Fibroblast of lung (primary cell): ENCODE measurements at regions not wholly inside any gene's neighbourhood (a gene's known extent, or its start where the extent isn't known, plus 50 kb on each side); places are given as distances from the start of the nearest gene placed in this dataset.

Experiments used
- DNase-seq, 2 donors: peaks; one replicate each; pipeline versions ENCODE4 v3.0.0 to v3.0.0-alpha.2; 2010; ENCODE audit warnings: low read depth in 2 of 2
- H2AFZ ChIP-seq: 2 replicates; pipeline ENCODE4 v1.5.1; 2012; ENCODE audit warnings: low read length, control low read depth, inconsistent platforms
- H3K27ac ChIP-seq: 2 replicates; pipeline ENCODE4 v1.5.1; 2011; ENCODE audit warnings: low read length, control low read depth; ENCODE audit not compliant: insufficient read depth
- H3K27me3 ChIP-seq: 2 replicates; pipeline ENCODE4 v1.5.1; 2011; ENCODE audit warnings: mild to moderate bottlenecking, low read length; ENCODE audit not compliant: control insufficient read depth, insufficient read depth
- H3K36me3 ChIP-seq: 2 replicates; pipeline ENCODE4 v1.5.1; 2011; ENCODE audit warnings: low read length; ENCODE audit not compliant: control insufficient read depth, insufficient read depth
- H3K4me1 ChIP-seq: 2 replicates; pipeline ENCODE4 v1.5.1; 2011; ENCODE audit warnings: low read length; ENCODE audit not compliant: control insufficient read depth, insufficient read depth; ENCODE audit errors: extremely low read depth
- H3K4me2 ChIP-seq: 2 replicates; pipeline ENCODE4 v1.5.1; 2011; ENCODE audit warnings: low read length, control low read depth; ENCODE audit not compliant: insufficient read depth; ENCODE audit errors: extremely low read depth
- H3K4me3 ChIP-seq, 4 experiments: fragments of 200-600 bp in 1 of 4; sonication (generic) in 1 of 4; replicated peaks in 1 of 4; 2 replicates each; pipeline ENCODE4 v1.5.1; 2011 to 2016; ENCODE audit warnings: low read length in 4 of 4, low read depth in 3 of 4, mild to moderate bottlenecking in 3 of 4, control low read depth in 2 of 4, inconsistent platforms in 1 of 4, mixed read lengths in 1 of 4; ENCODE audit not compliant: insufficient read depth in 1 of 4; ENCODE audit errors: control extremely low read depth in 1 of 4
- H3K79me2 ChIP-seq: 2 replicates; pipeline ENCODE4 v1.5.1; 2012; ENCODE audit warnings: mild to moderate bottlenecking, low read length, inconsistent platforms; ENCODE audit not compliant: control insufficient read depth, insufficient read depth
- H3K9ac ChIP-seq: 2 replicates; pipeline ENCODE4 v1.5.1; 2011; ENCODE audit warnings: mild to moderate bottlenecking, low read length, control low read depth; ENCODE audit not compliant: insufficient read depth
- H3K9me3 ChIP-seq: 2 replicates; pipeline ENCODE4 v1.5.1; 2012; ENCODE audit warnings: low read depth, low read length; ENCODE audit not compliant: control insufficient read depth, insufficient read depth
- H4K20me1 ChIP-seq: 2 replicates; pipeline ENCODE4 v1.5.1; 2011; ENCODE audit warnings: low read length; ENCODE audit not compliant: control insufficient read depth, insufficient read depth; ENCODE audit errors: extremely low read depth
- CTCF ChIP-seq, 2 donors: IDR thresholded peaks in 1 of 2; conservative IDR thresholded peaks in 1 of 2; 1 replicate in 1 of 2; 2 replicates in 1 of 2; pipeline ENCODE4 v1.5.1; 2011 to 2012; ENCODE audit warnings: low read length in 2 of 2, control low read depth in 1 of 2, inconsistent platforms in 1 of 2, low read depth in 1 of 2, mild to moderate bottlenecking in 1 of 2
- EZH2 ChIP-seq: IDR thresholded peaks from 2 replicates; pipeline ENCODE4 v1.5.1; 2012; ENCODE audit warnings: low read length, control low read depth, mild to moderate bottlenecking; ENCODE audit errors: missing control alignments

GRCh38 chr3:110650741-110651140 lies 420.9 kb upstream of the NECTIN3 start:
- H3K9me3 ChIP-seq, result no peaks in the 10 kb centered on the region
- DNase-seq, result peak; percentile 46 to 55
- H3K4me1 ChIP-seq, result no peaks in the 10 kb centered on the region
- H3K4me2 ChIP-seq, result no peak overlapping the region
- no peaks in the 10 kb centered on the region for H3K79me2 ChIP-seq
- TF ChIP-seq CTCF (conservative IDR thresholded peaks at IDR 0.05 in 1 of 2, IDR thresholded peaks at IDR 0.05 in 1 of 2; ENCODE audit: low read depth in 1 of 2, low read length in 2 of 2) (no peak), EZH2 (no peak)
- H3K36me3 ChIP-seq, result no peaks in the 10 kb centered on the region
- no peak overlapping the region for H2AFZ ChIP-seq
- H3K9ac ChIP-seq, result no peak overlapping the region
- no peaks in the 10 kb centered on the region for H4K20me1 ChIP-seq
- no peak overlapping the region for H3K4me3 ChIP-seq
- H3K27ac ChIP-seq, result no peak overlapping the region
- no peaks in the 10 kb centered on the region for H3K27me3 ChIP-seq

DNA sequence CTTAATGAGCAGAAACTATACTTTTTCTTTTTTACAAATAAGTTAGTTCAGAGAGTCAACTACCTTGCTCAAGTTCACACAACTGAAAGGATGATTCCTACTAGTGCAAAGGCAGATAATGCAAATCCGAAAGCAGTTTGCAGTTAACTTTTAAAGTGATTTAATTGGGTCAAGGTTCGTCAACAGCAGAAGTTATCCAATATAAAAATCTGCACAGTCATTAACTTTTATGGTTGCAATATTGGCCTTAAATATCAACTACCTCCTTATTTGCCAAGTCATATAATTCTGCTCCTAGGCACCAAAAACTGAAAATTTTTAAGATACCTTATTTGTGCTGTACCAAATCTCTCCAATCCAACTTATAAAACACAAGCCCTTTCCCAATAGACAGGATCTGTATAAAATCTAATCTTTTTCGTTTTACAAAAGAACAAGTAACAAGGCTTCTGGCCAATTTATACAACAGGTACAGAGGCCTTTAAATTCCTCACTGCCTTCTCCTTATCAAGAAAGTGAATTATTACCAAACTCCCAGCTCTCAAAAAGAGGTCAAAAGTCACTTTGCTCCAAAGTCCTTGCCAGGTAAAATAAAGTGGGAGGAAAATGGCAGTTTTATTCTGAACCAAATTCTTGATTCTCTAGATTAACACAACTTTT lies 416.6 kb upstream of the NECTIN3 start:
- H3K36me3 ChIP-seq, result no peaks in the 10 kb centered on the region
- no peaks in the 10 kb centered on the region for H4K20me1 ChIP-seq
- TF ChIP-seq EZH2 (no peak), CTCF (conservative IDR thresholded peaks at IDR 0.05 in 1 of 2, IDR thresholded peaks at IDR 0.05 in 1 of 2; ENCODE audit: low read depth in 1 of 2, low read length in 2 of 2) (no peak)
- no peaks in the 10 kb centered on the region for H3K79me2 ChIP-seq
- H3K27me3 ChIP-seq, result no peaks in the 10 kb centered on the region
- no peak overlapping the region for H3K4me2 ChIP-seq
- no peaks in the 10 kb centered on the region for H3K9me3 ChIP-seq
- H3K9ac ChIP-seq, result no peak overlapping the region
- H3K4me3 ChIP-seq, result no peak overlapping the region
- H2AFZ ChIP-seq, result no peak overlapping the region
- no peak for DNase-seq
- no peaks in the 10 kb centered on the region for H3K4me1 ChIP-seq
- no peak overlapping the region for H3K27ac ChIP-seq

DNA sequence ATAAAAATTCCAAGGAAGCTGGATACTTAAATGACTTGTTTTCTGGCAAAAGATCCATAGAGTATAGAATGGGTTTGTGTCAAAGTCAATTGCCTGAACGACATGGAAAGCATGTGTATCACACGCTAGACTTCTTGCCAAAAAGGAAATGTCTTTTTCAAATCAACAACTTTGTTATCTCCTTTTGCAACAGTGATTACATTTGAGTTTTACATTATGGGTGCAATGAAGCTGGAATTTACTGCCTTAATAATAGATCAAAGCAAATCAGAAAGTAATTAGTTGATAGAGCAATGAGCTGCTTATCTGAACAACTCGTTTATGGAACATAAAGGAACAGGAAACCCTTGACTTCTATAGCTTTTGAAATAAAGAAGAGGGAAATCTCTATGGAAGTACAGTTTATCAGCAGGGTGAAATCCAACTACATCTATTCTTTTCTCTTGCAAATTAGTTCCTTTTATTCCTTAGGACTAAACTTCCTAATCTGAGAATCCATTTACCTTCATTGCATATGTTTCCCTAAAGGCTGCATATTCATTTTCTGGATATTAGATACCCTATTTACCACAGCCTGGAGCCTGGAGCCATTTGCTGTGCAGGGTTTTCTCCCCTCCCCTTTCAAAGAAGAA lies 415.1 kb upstream of the NECTIN3 start:
- Histone ChIP-seq H3K9me3 (no peaks in the 10 kb centered on the region), H3K9ac (no peak overlapping the region), H2AFZ (no peak overlapping the region), H3K27me3 (no peaks in the 10 kb centered on the region), H3K79me2 (no peaks in the 10 kb centered on the region), H3K4me2 (no peak overlapping the region), H3K27ac (no peak overlapping the region), H3K36me3 (no peaks in the 10 kb centered on the region), H4K20me1 (no peaks in the 10 kb centered on the region), H3K4me1 (no peaks in the 10 kb centered on the region), H3K4me3 (no peak overlapping the region)
- no peak for DNase-seq
- TF ChIP-seq EZH2, result no peak
